ENCODE measurements at regions not wholly inside any gene's neighbourhood (a gene's known extent, or its start where the extent isn't known, plus 50 kb on each side); places are given as distances from the start of the nearest gene placed in this dataset.

- intact Hi-C loops (cut with DNase I): no loop called here
- ATAC-seq (no peak), DNase-seq (no peak)
- 95% methylated on average over 5 of the region's 5 CpGs for WGBS (ENCODE audit: insufficient coverage, low coverage, low lambda C conversion rate, missing lambda C conversion rate)
- Histone ChIP-seq H3K27ac (no peak overlapping the region), H3K27me3 (no peaks in the 10 kb centered on the region), H3K36me3 (no peaks in the 10 kb centered on the region), H3K4me3 (no peak overlapping the region), H3K4me1 (peaks cover 0 to 3% (median 0%) of the 10 kb centered on the region in 4 donors), H3K9me3 (no peaks in the 10 kb centered on the region)
- TF ChIP-seq CTCF (IDR thresholded peaks at IDR 0.05) (no peak), POLR2A (IDR thresholded peaks at IDR 0.05) (no peak)
Measured at GRCh38 chr14:71590131-71590530, 342.1 kb upstream of the RGS6 start.

- H3K4me1 ChIP-seq: no peaks in the 10 kb centered on the region
- intact Hi-C loops (cut with DNase I): no loop called here
- no peaks in the 10 kb centered on the region for H3K27me3 ChIP-seq
- DNase-seq: no peak
- TF ChIP-seq CTCF (IDR thresholded peaks at IDR 0.05) (no peak), POLR2A (IDR thresholded peaks at IDR 0.05) (no peak)
- H3K27ac ChIP-seq: no peak overlapping the region
- no peaks in the 10 kb centered on the region for H3K36me3 ChIP-seq
- H3K9me3 ChIP-seq: no peaks in the 10 kb centered on the region
- ATAC-seq: no peak
- no peak overlapping the region for H3K4me3 ChIP-seq
Measured at GRCh38 chr14:71591231-71591630, 341.0 kb upstream of the RGS6 start.

- H3K9me3 ChIP-seq: no peaks in the 10 kb centered on the region
- ATAC-seq (peak in 1 of 4 donors; percentile 63), DNase-seq (no peak)
- no peak overlapping the region for H3K27ac ChIP-seq
- intact Hi-C loops (cut with DNase I): no loop called here
- 55% methylated on average over 1 of the region's 1 CpG for whole genome bisulfite sequencing (ENCODE audit: insufficient coverage, low coverage, low lambda C conversion rate, missing lambda C conversion rate)
- H3K4me3 ChIP-seq: no peak overlapping the region
- H3K4me1 ChIP-seq: no peaks in the 10 kb centered on the region
- H3K36me3 ChIP-seq: no peaks in the 10 kb centered on the region
- H3K27me3 ChIP-seq: no peaks in the 10 kb centered on the region
- TF ChIP-seq CTCF (IDR thresholded peaks at IDR 0.05) (no peak), POLR2A (IDR thresholded peaks at IDR 0.05) (no peak)
Measured at GRCh38 chr14:71591929-71592328, 340.3 kb upstream of the RGS6 start.

GRCh38 chr14:71592361-71592760 lies 339.9 kb upstream of the RGS6 start:
- Histone ChIP-seq H3K27me3 (no peaks in the 10 kb centered on the region), H3K4me1 (no peaks in the 10 kb centered on the region), H3K36me3 (no peaks in the 10 kb centered on the region), H3K27ac (no peak overlapping the region), H3K4me3 (no peak overlapping the region), H3K9me3 (no peaks in the 10 kb centered on the region)
- no peak for TF ChIP-seq POLR2A (IDR thresholded peaks at IDR 0.05)
- TF ChIP-seq CTCF (IDR thresholded peaks at IDR 0.05): no peak
- intact Hi-C loops (cut with DNase I): no loop called here
- ATAC-seq (peak in 1 of 4 donors; percentile 37), DNase-seq (no peak)
- WGBS (ENCODE audit: insufficient coverage, low coverage, low lambda C conversion rate, missing lambda C conversion rate): 51% methylated on average over 2 of the region's 2 CpGs

GRCh38 chr14:71593966-71594365 lies 338.3 kb upstream of the RGS6 start:
- intact Hi-C loops (cut with DNase I): no loop called here
- no peak overlapping the region for H3K27ac ChIP-seq
- H3K4me1 ChIP-seq: no peaks in the 10 kb centered on the region
- H3K36me3 ChIP-seq: no peaks in the 10 kb centered on the region
- no peak for ATAC-seq
- no peaks in the 10 kb centered on the region for H3K9me3 ChIP-seq
- no peaks in the 10 kb centered on the region for H3K27me3 ChIP-seq
- DNase-seq: no peak
- no peak for TF ChIP-seq CTCF (IDR thresholded peaks at IDR 0.05)
- no peak for TF ChIP-seq POLR2A (IDR thresholded peaks at IDR 0.05)
- WGBS (ENCODE audit: insufficient coverage, low coverage, low lambda C conversion rate, missing lambda C conversion rate): 100% methylated on average over 1 of the region's 1 CpG
- H3K4me3 ChIP-seq: no peak overlapping the region

Data from right lobe of liver (tissue), 6 donors.